A172 (cell line): ENCODE measurements at regions not wholly inside any gene's neighbourhood (a gene's known extent, or its start where the extent isn't known, plus 50 kb on each side); places are given as distances from the start of the nearest gene placed in this dataset.

ENCODE experiments used
- DNase-seq: peaks from one replicate; pipeline ENCODE4 v3.0.0-alpha.2; 2015; ENCODE audit warnings: low spot score

- DNase-seq, result no peak
Observed at GRCh38 chr11:28417601-28418323, 309.6 kb downstream of the METTL15 start.

GRCh38 chr11:28412029-28412428 is 303.8 kb downstream of the METTL15 start:
- no peak for DNase-seq

GRCh38 chr11:28401446-28401845 is 293.3 kb downstream of the METTL15 start:
- DNase-seq, result no peak

GRCh38 chr11:28400331-28401100 is 292.3 kb downstream of the METTL15 start:
- no peak for DNase-seq

GRCh38 chr11:28393348-28393747 is 285.2 kb downstream of the METTL15 start:
- DNase-seq, result no peak

- DNase-seq, result peak; percentile 89
Observed at GRCh38 chr11:28384418-28384817, 276.2 kb downstream of the METTL15 start.

- no peak for DNase-seq
Observed at GRCh38 chr11:28383456-28383855, 275.3 kb downstream of the METTL15 start.
